ENCODE measurements at regions not wholly inside any gene's neighbourhood (a gene's known extent, or its start where the extent isn't known, plus 50 kb on each side); places are given as distances from the start of the nearest gene placed in this dataset.

DNA sequence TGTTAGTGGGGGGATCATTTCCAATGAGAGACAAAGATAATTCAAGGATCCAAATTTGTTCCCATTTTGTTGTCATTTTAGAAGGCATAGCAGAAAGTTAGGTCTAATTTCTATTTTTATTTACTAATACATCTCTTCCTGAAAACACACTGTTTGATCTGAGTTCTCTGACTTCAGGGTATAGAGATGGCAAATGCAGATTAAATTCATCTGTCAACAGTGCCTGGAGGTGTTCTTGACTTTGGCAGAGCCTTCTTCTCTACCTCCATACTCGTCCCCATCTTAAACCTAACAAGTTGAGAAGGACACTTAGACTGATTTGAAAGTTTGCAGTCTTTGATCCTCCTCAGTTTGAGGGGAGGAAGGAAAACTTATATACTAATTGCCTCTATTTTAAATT lies 308.2 kb downstream of the SOX2 start:
- H3K4me3 Mint-ChIP-seq, result no peak overlapping the region
- no peak for DNase-seq
- no peaks in the 10 kb centered on the region for H3K9me3 Mint-ChIP-seq
- Histone ChIP-seq H3K27ac (ENCODE audit: low read depth, low read length) (no peak overlapping the region), H3K9ac (ENCODE audit: extremely low read depth, low read length, poor library complexity, severe bottlenecking) (no peak overlapping the region), H3K36me3 (ENCODE audit: control insufficient read depth, insufficient read depth, low read length) (no peaks in the 10 kb centered on the region), H3K27me3 (ENCODE audit: control insufficient read depth, insufficient read depth, low read length, poor library complexity, severe bottlenecking) (no peaks in the 10 kb centered on the region), H3K4me1 (ENCODE audit: control insufficient read depth, insufficient read depth, low read length) (no peaks in the 10 kb centered on the region), H3K4me3 (ENCODE audit: low read length) (no peak overlapping the region), H3K9me3 (ENCODE audit: control insufficient read depth, low read length) (no peaks in the 10 kb centered on the region)
- H3K4me1 Mint-ChIP-seq, result no peaks in the 10 kb centered on the region
- no peaks in the 10 kb centered on the region for H3K36me3 Mint-ChIP-seq (ENCODE audit: low read depth)
- WGBS, 2 experiments (ENCODE audit: insufficient coverage in 1 of 2, insufficient read length in 1 of 2), result 78 to 100% methylated on average over 1 of the region's 1 CpG
- H3K27ac Mint-ChIP-seq, result no peak overlapping the region
- no peaks in the 10 kb centered on the region for H3K27me3 Mint-ChIP-seq (ENCODE audit: insufficient read depth)
- no peak for TF ChIP-seq CTCF (conservative IDR thresholded peaks at IDR 0.05)

GRCh38 chr3:182023843-182024242 lies 312.1 kb downstream of the SOX2 start:
- Histone ChIP-seq H3K9me3 (ENCODE audit: control insufficient read depth, low read length) (no peaks in the 10 kb centered on the region), H3K36me3 (ENCODE audit: control insufficient read depth, insufficient read depth, low read length) (no peaks in the 10 kb centered on the region), H3K9ac (ENCODE audit: extremely low read depth, low read length, poor library complexity, severe bottlenecking) (no peak overlapping the region), H3K4me1 (ENCODE audit: control insufficient read depth, insufficient read depth, low read length) (no peaks in the 10 kb centered on the region), H3K27ac (ENCODE audit: low read depth, low read length) (no peak overlapping the region), H3K27me3 (ENCODE audit: control insufficient read depth, insufficient read depth, low read length, poor library complexity, severe bottlenecking) (no peaks in the 10 kb centered on the region), H3K4me3 (ENCODE audit: low read length) (no peak overlapping the region)
- no peaks in the 10 kb centered on the region for H3K27me3 Mint-ChIP-seq (ENCODE audit: insufficient read depth)
- H3K36me3 Mint-ChIP-seq (ENCODE audit: low read depth), result no peaks in the 10 kb centered on the region
- 90% methylated on average over 2 of the region's 2 CpGs; no CpG with 5 or more reads in 1 of the 2 experiments for WGBS, 2 experiments (ENCODE audit: insufficient coverage in 1 of 2, insufficient read length in 1 of 2)
- TF ChIP-seq CTCF (conservative IDR thresholded peaks at IDR 0.05), result no peak
- H3K4me1 Mint-ChIP-seq, result no peaks in the 10 kb centered on the region
- H3K4me3 Mint-ChIP-seq, result no peak overlapping the region
- no peak for DNase-seq
- H3K9me3 Mint-ChIP-seq, result no peaks in the 10 kb centered on the region
- no peak overlapping the region for H3K27ac Mint-ChIP-seq

DNA sequence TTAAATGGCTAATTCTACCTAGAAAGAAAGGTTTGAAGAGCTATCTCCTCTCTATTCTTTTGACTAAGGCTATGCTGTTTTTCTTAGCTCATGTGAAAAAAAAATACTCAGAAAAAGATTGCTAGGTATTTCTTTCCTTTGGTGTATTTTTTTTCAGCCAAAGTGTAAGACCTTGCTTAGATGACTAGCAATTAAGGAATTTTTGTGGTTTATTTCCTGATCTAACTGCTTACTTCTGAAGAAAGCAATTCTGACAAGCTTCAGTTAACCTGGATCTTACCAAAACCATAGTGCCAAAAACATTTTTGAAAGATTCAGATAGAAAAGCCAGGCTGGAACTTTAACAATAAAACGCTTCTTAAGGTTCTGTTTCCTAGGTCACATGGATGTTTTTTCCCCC lies 315.6 kb downstream of the SOX2 start:
- H3K4me1 Mint-ChIP-seq, result peaks cover 5% of the 10 kb centered on the region
- no peak overlapping the region for H3K4me3 Mint-ChIP-seq
- no peaks in the 10 kb centered on the region for H3K9me3 Mint-ChIP-seq
- H3K27ac Mint-ChIP-seq, result no peak overlapping the region
- H3K27me3 Mint-ChIP-seq (ENCODE audit: insufficient read depth), result no peaks in the 10 kb centered on the region
- DNase-seq, result no peak
- Histone ChIP-seq H3K9me3 (ENCODE audit: control insufficient read depth, low read length) (no peaks in the 10 kb centered on the region), H3K27ac (ENCODE audit: low read depth, low read length) (no peak overlapping the region), H3K27me3 (ENCODE audit: control insufficient read depth, insufficient read depth, low read length, poor library complexity, severe bottlenecking) (no peaks in the 10 kb centered on the region), H3K4me1 (ENCODE audit: control insufficient read depth, insufficient read depth, low read length) (no peaks in the 10 kb centered on the region), H3K36me3 (ENCODE audit: control insufficient read depth, insufficient read depth, low read length) (no peaks in the 10 kb centered on the region), H3K4me3 (ENCODE audit: low read length) (no peak overlapping the region), H3K9ac (ENCODE audit: extremely low read depth, low read length, poor library complexity, severe bottlenecking) (no peak overlapping the region)
- 81% methylated on average over 1 of the region's 1 CpG; no CpG with 5 or more reads in 1 of the 2 experiments for WGBS, 2 experiments (ENCODE audit: insufficient coverage in 1 of 2, insufficient read length in 1 of 2)
- TF ChIP-seq CTCF (conservative IDR thresholded peaks at IDR 0.05), result no peak
- H3K36me3 Mint-ChIP-seq (ENCODE audit: low read depth), result no peaks in the 10 kb centered on the region
